GM12875 (cell line): ENCODE measurements at regions not wholly inside any gene's neighbourhood (a gene's known extent, or its start where the extent isn't known, plus 50 kb on each side); places are given as distances from the start of the nearest gene placed in this dataset.

Experiments
- H3K4me3 ChIP-seq: one replicate; pipeline ENCODE4 v1.5.1; 2011; ENCODE audit warnings: low read depth, low read length, control low read depth
- TF ChIP-seq, protein P1 (sequence below): IDR thresholded peaks from 2 replicates; pipeline ENCODE4 v1.5.1; 2011; ENCODE audit warnings: low read depth, mild to moderate bottlenecking, control low read depth, inconsistent platforms, low read length, moderate library complexity, borderline replicate concordance; ENCODE audit not compliant: insufficient read depth

DNA sequence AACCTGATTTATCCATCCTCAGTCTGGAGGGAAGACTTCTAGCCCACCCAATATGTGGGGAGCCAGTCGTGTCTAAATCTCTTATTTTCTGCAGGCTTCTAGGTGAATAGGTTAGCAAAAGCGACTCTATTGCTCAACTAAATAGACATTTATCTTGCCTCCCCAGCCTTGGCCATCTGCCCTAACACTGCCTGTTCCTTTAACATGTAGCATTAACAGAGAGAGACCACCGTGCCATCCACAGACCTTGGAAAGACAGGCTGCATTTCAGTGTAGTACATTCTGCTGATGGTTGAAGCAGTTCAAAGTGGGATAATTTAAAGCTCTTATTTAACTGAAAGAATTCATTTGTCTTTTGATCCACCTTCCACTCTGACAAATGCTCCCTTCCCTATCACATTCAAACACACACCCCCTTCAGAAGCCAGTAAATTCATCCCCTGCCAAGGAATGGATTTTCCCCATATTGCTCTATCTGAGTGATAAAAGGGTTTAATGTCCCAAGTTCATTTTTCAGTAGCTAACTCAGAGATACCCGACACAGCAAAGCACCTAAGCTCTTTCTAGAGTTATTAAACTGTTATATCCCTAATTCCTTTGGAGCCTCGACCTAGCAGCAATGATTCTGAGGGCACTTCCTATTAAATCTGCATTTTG is 58.1 kb upstream of the COX10 start:
- no peak overlapping the region for H3K4me3 ChIP-seq
- TF ChIP-seq, protein P1, sequence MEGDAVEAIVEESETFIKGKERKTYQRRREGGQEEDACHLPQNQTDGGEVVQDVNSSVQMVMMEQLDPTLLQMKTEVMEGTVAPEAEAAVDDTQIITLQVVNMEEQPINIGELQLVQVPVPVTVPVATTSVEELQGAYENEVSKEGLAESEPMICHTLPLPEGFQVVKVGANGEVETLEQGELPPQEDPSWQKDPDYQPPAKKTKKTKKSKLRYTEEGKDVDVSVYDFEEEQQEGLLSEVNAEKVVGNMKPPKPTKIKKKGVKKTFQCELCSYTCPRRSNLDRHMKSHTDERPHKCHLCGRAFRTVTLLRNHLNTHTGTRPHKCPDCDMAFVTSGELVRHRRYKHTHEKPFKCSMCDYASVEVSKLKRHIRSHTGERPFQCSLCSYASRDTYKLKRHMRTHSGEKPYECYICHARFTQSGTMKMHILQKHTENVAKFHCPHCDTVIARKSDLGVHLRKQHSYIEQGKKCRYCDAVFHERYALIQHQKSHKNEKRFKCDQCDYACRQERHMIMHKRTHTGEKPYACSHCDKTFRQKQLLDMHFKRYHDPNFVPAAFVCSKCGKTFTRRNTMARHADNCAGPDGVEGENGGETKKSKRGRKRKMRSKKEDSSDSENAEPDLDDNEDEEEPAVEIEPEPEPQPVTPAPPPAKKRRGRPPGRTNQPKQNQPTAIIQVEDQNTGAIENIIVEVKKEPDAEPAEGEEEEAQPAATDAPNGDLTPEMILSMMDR = no peak

DNA sequence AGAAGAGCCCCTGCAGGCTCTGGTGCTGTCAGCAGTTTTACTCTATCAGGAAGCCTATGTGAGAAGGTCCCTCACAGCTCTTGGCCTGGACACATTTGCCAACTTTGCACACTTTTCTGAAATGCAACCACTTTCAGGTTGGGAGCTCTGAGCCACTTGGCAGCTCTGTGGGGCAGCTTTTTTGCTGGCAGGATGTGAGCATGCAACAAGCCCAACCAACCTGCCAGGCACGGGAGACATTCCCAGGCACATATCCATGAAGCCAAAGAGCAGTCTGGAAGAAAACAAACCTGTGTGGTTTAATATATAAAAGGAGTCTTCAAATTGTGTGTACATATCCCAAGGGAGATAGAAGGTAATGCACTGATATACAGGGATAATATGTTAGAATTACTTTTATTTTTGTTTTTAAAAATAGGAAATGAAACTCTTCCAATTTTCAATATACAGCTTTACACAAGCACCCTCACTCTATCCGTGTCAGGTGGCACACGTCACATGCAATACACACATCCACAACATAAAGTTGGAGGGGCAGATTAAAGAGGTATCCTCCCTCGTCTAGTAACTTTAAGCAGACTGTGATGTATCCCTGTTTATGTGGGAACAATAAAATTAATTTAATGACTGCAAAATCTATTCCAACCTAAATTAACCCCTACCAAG is 57.4 kb upstream of the COX10 start:
- no peak overlapping the region for H3K4me3 ChIP-seq
- TF ChIP-seq, protein P1 = no peak

DNA sequence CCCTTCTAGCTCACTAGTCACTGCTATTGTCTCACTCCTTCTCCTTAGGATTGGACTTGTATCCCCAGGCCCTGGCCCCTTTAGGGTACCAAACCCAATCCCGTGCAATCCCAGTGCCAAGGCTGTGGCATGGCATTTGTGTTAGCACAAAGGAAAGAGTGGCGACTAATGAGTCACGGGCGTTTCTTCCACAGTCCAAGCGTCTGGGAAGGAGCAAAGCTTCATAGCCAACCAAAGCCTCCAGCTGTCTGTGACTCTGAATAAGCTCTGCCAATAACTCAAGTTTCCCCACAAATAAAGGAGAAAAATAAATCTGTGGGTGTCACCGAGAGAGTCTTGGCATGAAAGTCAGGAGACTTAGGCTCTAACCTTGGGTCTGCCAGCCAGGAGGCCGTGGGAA is 54.6 kb upstream of the COX10 start:
- TF ChIP-seq, protein P1 = no peak
- no peak overlapping the region for H3K4me3 ChIP-seq

DNA sequence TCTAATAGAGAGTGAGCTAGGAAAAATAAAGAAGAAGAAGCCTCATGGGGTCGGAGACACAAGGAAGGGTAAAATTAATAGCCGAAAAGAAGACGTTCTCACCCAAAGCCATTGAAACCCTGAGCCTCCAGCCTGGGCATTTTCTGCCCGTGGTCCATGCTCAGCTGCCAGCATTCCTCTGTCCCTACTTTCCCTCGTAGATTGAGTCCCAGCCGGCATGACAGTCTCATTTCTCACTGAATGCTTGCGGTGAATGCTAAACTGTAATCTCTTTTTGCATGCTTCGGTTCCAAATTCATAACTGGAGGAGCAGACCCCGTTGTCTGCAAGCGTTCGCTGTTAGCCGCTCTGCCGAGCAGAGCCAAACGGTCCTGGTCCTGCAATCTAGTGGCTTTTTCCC is 54.0 kb upstream of the COX10 start:
- H3K4me3 ChIP-seq = no peak overlapping the region
- TF ChIP-seq, protein P1 = no peak

DNA sequence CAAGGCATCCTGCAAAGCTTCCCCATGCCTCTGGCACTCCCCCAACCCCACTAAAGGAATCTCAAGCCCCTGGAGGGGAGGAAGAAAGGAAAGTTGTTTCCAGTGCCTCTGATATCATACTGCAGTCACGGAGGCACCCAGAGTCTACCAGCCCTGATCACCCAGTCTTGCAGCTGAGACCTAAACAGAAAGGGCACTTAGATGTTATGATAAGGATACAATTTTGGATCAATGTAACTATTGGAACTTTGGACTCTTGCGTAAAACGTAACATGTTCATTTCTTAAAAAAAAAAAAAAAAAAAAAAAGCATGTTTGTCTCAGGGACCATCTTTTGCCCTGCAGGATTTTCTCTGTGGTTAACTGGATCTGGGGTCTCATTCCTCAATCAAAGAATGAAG is 52.4 kb upstream of the COX10 start:
- no peak overlapping the region for H3K4me3 ChIP-seq
- TF ChIP-seq, protein P1 = no peak

DNA sequence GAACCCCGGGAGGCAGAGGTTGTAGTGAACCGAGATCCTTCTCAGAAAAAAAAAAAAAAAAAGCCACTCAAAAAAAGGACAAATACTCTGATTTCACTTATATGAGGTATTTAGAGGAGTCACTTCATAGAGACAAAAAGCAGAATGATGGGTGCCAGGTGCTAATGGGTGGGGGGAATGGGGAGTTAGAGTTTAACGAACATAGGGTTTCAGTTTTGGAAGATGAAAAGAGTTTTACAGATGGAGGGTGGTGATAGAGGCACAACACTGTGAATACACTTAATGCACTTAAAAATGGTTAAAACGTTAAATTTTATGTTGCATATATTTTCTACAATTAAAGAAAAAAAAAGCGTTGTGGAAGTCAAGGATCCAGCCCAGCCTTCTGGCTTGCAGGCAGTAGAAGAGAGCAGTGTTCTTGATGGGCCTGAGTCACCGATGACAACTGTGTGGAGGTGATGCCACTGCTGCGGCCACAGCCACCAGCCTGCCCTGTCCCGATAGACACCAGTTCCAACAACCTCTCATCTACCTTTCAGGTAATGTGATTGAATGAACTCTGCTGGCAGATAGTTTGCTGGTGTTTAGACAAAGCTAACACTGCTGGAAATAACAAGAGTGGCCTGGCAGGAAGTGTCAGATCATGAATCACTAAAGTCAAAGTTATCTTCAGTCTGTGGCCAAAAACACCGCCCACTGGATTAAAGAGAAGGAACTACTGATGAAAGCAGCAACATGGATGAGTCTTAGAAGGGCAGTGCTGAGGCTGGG is 49.9 kb upstream of the COX10 start:
- TF ChIP-seq, protein P1 = no peak
- no peak overlapping the region for H3K4me3 ChIP-seq
